ENCODE measurements at regions not wholly inside any gene's neighbourhood (a gene's known extent, or its start where the extent isn't known, plus 50 kb on each side); places are given as distances from the start of the nearest gene placed in this dataset.
A peak's percentile ranks its signal among the peaks of the same experiment; 100 is the strongest.

- H3K9me3 Mint-ChIP-seq = no peaks in the 10 kb centered on the region
- peaks cover 4% of the 10 kb centered on the region for H3K4me1 Mint-ChIP-seq
- DNase-seq (ENCODE audit: low spot score) (no peak), ATAC-seq (no peak)
- ChIA-PET POLR2A (no interaction called here), CTCF (interaction anchor here (0.6 kb wide), 1 partner anchor 564 kb away, joined by 4 read pairs; no protein-coding TSS in a partner anchor)
- no peaks in the 10 kb centered on the region for H3K36me3 Mint-ChIP-seq
- no peak overlapping the region for H3K27ac Mint-ChIP-seq
- no peak overlapping the region for H3K4me3 Mint-ChIP-seq
- no peaks in the 10 kb centered on the region for H3K27me3 Mint-ChIP-seq (ENCODE audit: low read depth)
- TF ChIP-seq SOX15 (CRISPR knock-in tag; IDR thresholded peaks at IDR 0.05) = no peak
- TF ChIP-seq ZNF425 (CRISPR knock-in tag; conservative IDR thresholded peaks at IDR 0.05) = no peak
- TF ChIP-seq NFE2L1 (CRISPR knock-in tag; IDR thresholded peaks at IDR 0.05) = no peak
- no peak for TF ChIP-seq IRF1 (CRISPR knock-in tag; IDR thresholded peaks at IDR 0.05)
- TF ChIP-seq TEAD4 (CRISPR knock-in tag; IDR thresholded peaks at IDR 0.05) = no peak
- no peak for TF ChIP-seq SMAD4 (CRISPR knock-in tag; IDR thresholded peaks at IDR 0.05)
- no peak for TF ChIP-seq GRHL2 (CRISPR knock-in tag; IDR thresholded peaks at IDR 0.05; ENCODE audit: insufficient replicate concordance, severe bottlenecking)
- no peak for TF ChIP-seq ZNF317 (CRISPR knock-in tag; IDR thresholded peaks at IDR 0.05; ENCODE audit: borderline replicate concordance, low read depth)
- no peak for TF ChIP-seq TCF7 (CRISPR knock-in tag; IDR thresholded peaks at IDR 0.05; ENCODE audit: low read depth)
- no peak for TF ChIP-seq ZNF232 (CRISPR knock-in tag; IDR thresholded peaks at IDR 0.05)
- no peak for TF ChIP-seq PRRX2 (CRISPR knock-in tag; IDR thresholded peaks at IDR 0.05)
- TF ChIP-seq ESRRA (CRISPR knock-in tag; IDR thresholded peaks at IDR 0.05; ENCODE audit: borderline replicate concordance) = no peak
- no peak for TF ChIP-seq MLX (CRISPR knock-in tag; IDR thresholded peaks at IDR 0.05)
- TF ChIP-seq SP1 (CRISPR knock-in tag; conservative IDR thresholded peaks at IDR 0.05) = no peak
- TF ChIP-seq HMGA2 (CRISPR knock-in tag; IDR thresholded peaks at IDR 0.05) = no peak
- no peak for TF ChIP-seq ETV6 (CRISPR knock-in tag; IDR thresholded peaks at IDR 0.05)
- no peak for TF ChIP-seq ELF4 (CRISPR knock-in tag; IDR thresholded peaks at IDR 0.05; ENCODE audit: low read depth)
Observed at GRCh38 chr7:101707587-101707986, 78.5 kb upstream of the MYL10 start.

- CTCF ChIA-PET = interaction anchor here (0.6 kb wide), 1 partner anchor 564 kb away, joined by 4 read pairs; no protein-coding TSS in a partner anchor
- Mint-ChIP-seq H3K4me3 (no peak overlapping the region), H3K4me1 (peaks cover 3% of the 10 kb centered on the region; the same call in 1 of the 2 replicates), H3K27me3 (ENCODE audit: low read depth) (no peaks in the 10 kb centered on the region), H3K36me3 (no peaks in the 10 kb centered on the region), H3K9me3 (no peaks in the 10 kb centered on the region), H3K27ac (no peak overlapping the region)
- TF ChIP-seq TEAD1 (CRISPR knock-in tag; IDR thresholded peaks at IDR 0.05) (no peak), GTF2I (CRISPR knock-in tag; conservative IDR thresholded peaks at IDR 0.05) (0 out of 2 replicates have a peak, but pooled peaks have one; percentile 22), ZNF396 (CRISPR knock-in tag; IDR thresholded peaks at IDR 0.05; ENCODE audit: borderline replicate concordance) (no peak), CTCF (IDR thresholded peaks at IDR 0.05) (no peak), AFF4 (CRISPR knock-in tag; IDR thresholded peaks at IDR 0.05; ENCODE audit: borderline replicate concordance) (no peak), FOXJ3 (CRISPR knock-in tag; IDR thresholded peaks at IDR 0.05; ENCODE audit: borderline replicate concordance) (no peak)
- POLR2A ChIA-PET = no interaction called here
- DNase-seq (ENCODE audit: low spot score) (no peak), ATAC-seq (no peak)
Observed at GRCh38 chr7:101708223-101708622, 79.1 kb upstream of the MYL10 start.
